OCI-LY3 (cell line): ENCODE measurements at regions not wholly inside any gene's neighbourhood (a gene's known extent, or its start where the extent isn't known, plus 50 kb on each side); places are given as distances from the start of the nearest gene placed in this dataset.

ENCODE experiments used
- H2AFZ ChIP-seq: fragments of 200-600, 300-600 bp; shearing (Covaris generic); 2 replicates; pipeline ENCODE4 v1.6.0; 2014; ENCODE audit warnings: antibody characterized with exemption, low read depth, low read length
- H3K27ac ChIP-seq: fragments of 200-600, 300-600 bp; sonication (generic); 2 replicates; pipeline ENCODE4 v1.5.1; 2014; ENCODE audit warnings: mild to moderate bottlenecking, low read length, moderate library complexity, mixed read lengths
- H3K27me3 ChIP-seq: fragments of 200-600, 300-600 bp; sonication (generic); 2 replicates; pipeline ENCODE4 v1.6.1; 2014; ENCODE audit warnings: low read depth, low read length, mixed read lengths
- H3K36me3 ChIP-seq: fragments of 200-600, 300-600 bp; sonication (generic); replicated peaks from 2 replicates; pipeline ENCODE3; 2014; ENCODE audit warnings: low read depth, low read length, mixed read lengths
- H3K4me1 ChIP-seq: fragments of 300-600, 200-600 bp; sonication (generic); 2 replicates; pipeline ENCODE4 v1.6.1; 2014; ENCODE audit warnings: low read length, mixed read lengths
- H3K4me2 ChIP-seq: fragments of 200-600, 300-600 bp; sonication (generic); 2 replicates; pipeline ENCODE4 v1.6.1; 2014; ENCODE audit warnings: low read length, mixed read lengths
- H3K4me3 ChIP-seq: fragments of 300-600, 200-600 bp; sonication (generic); 2 replicates; pipeline ENCODE4 v1.5.1; 2014; ENCODE audit warnings: antibody characterized with exemption, mild to moderate bottlenecking, low read length, moderate library complexity
- H3K79me2 ChIP-seq: fragments of 300-600, 200-600 bp; shearing (Covaris generic); 2 replicates; pipeline ENCODE4 v1.6.1; 2014; ENCODE audit warnings: mild to moderate bottlenecking, low read length, mixed read lengths
- H3K9ac ChIP-seq: fragments of 300-600, 200-600 bp; shearing (Covaris generic); 2 replicates; pipeline ENCODE4 v1.6.0; 2014; ENCODE audit warnings: mild to moderate bottlenecking, low read length, moderate library complexity
- H3K9me3 ChIP-seq: fragments of 200-600, 300-600 bp; shearing (Covaris generic); 2 replicates; pipeline ENCODE4 v1.6.1; 2014; ENCODE audit warnings: low read length, mixed read lengths; ENCODE audit not compliant: insufficient read depth
- H4K20me1 ChIP-seq: fragments of 200-600, 300-600 bp; sonication (generic); 2 replicates; pipeline ENCODE4 v1.6.1; 2016; ENCODE audit warnings: low read length, mixed read lengths; ENCODE audit not compliant: insufficient read depth
- CTCF ChIP-seq: fragments of 200-600, 300-600 bp; sonication (generic); IDR thresholded peaks from 2 replicates; pipeline ENCODE4 v1.5.1; 2014; ENCODE audit warnings: antibody characterized with exemption, low read length, low read depth
- EZH2phosphoT487 ChIP-seq: fragments of 200-600 bp; shearing (Covaris generic); IDR thresholded peaks from 2 replicates; pipeline ENCODE4 v1.6.1; 2018; ENCODE audit warnings: antibody characterized with exemption, mixed run types, low read depth

GRCh38 chr5:125381290-125381689, 634.9 kb upstream of the ZNF608 start:
- Histone ChIP-seq H3K27ac (no peak overlapping the region), H3K9me3 (no peaks in the 10 kb centered on the region), H3K4me3 (no peak overlapping the region), H3K27me3 (no peaks in the 10 kb centered on the region), H3K9ac (no peak overlapping the region), H3K4me1 (peaks cover 2% of the 10 kb centered on the region), H3K79me2 (no peaks in the 10 kb centered on the region), H3K36me3 (no peaks in the 10 kb centered on the region), H3K4me2 (no peak overlapping the region), H4K20me1 (no peaks in the 10 kb centered on the region), H2AFZ (no peak overlapping the region)
- TF ChIP-seq CTCF (no peak), EZH2phosphoT487 (no peak)

- Histone ChIP-seq H3K4me2 (no peak overlapping the region), H3K4me3 (no peak overlapping the region), H3K27me3 (no peaks in the 10 kb centered on the region), H3K79me2 (no peaks in the 10 kb centered on the region), H3K36me3 (no peaks in the 10 kb centered on the region), H3K9ac (no peak overlapping the region), H3K27ac (no peak overlapping the region), H4K20me1 (no peaks in the 10 kb centered on the region), H3K9me3 (no peaks in the 10 kb centered on the region), H2AFZ (no peak overlapping the region), H3K4me1 (peaks cover 5% of the 10 kb centered on the region)
- TF ChIP-seq CTCF (no peak), EZH2phosphoT487 (no peak)
Measured at GRCh38 chr5:125384071-125384470, 637.6 kb upstream of the ZNF608 start.

DNA sequence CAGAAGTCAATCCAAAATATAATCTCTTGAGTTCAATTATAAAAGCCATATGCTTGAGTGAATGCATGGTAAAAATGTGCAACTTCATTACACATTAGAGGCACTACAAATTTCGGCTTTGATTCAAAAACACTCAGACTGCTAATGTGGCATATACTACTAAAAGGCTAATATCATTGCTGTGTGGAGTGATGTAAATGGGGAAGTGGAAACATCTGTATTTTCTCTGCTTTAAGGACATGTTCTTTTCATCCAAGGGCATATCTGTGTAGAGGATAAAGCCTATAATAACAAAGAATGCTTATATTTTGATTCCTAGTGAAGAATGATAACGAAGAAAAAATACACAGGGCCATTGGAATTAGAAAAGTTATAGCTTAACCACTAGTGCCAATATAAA, 643.9 kb upstream of the ZNF608 start:
- H4K20me1 ChIP-seq = no peaks in the 10 kb centered on the region
- no peak overlapping the region for H3K27ac ChIP-seq
- H2AFZ ChIP-seq = no peak overlapping the region
- H3K9me3 ChIP-seq = no peaks in the 10 kb centered on the region
- H3K27me3 ChIP-seq = no peaks in the 10 kb centered on the region
- peaks cover 5% of the 10 kb centered on the region for H3K4me1 ChIP-seq
- H3K4me3 ChIP-seq = no peak overlapping the region
- H3K4me2 ChIP-seq = no peak overlapping the region
- TF ChIP-seq EZH2phosphoT487 (no peak), CTCF (no peak)
- no peak overlapping the region for H3K9ac ChIP-seq
- H3K36me3 ChIP-seq = no peaks in the 10 kb centered on the region
- no peaks in the 10 kb centered on the region for H3K79me2 ChIP-seq

DNA sequence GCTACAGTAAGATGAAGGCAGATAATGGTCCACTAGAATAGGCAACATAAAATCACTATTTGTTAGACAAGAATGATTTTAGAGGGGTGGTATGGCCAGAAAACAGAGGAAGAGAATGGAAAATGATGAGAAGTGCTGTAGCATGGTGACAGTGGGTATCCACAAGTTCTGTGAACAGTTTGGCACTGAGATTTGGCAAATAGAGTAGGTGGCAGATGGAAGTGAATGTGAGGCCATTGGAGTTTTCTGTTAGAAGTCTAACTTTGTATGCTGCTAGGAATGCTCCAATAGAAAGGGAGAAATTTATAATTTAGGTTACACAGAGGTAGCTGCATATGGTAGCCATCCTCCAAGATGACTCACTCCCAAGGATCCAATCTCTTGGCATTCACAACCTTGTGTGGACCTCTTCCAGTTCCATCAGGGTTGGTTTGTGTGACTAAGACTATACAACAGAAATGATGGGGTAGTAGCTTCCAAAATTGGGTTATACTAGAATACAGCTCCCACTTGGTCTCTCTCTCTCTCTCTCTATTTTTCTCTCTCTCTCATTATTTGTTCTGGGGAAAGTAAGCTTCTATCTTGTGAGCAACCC, 646.9 kb upstream of the ZNF608 start:
- no peak for TF ChIP-seq CTCF
- no peak for TF ChIP-seq EZH2phosphoT487
- H3K36me3 ChIP-seq = no peaks in the 10 kb centered on the region
- no peaks in the 10 kb centered on the region for H3K79me2 ChIP-seq
- no peak overlapping the region for H3K27ac ChIP-seq
- no peaks in the 10 kb centered on the region for H3K4me1 ChIP-seq
- H3K4me3 ChIP-seq = no peak overlapping the region
- no peaks in the 10 kb centered on the region for H3K27me3 ChIP-seq
- H2AFZ ChIP-seq = no peak overlapping the region
- no peak overlapping the region for H3K4me2 ChIP-seq
- H3K9ac ChIP-seq = no peak overlapping the region
- no peaks in the 10 kb centered on the region for H4K20me1 ChIP-seq
- H3K9me3 ChIP-seq = no peaks in the 10 kb centered on the region
